Neural progenitor cell (in vitro differentiated cells): ENCODE measurements at regions not wholly inside any gene's neighbourhood (a gene's known extent, or its start where the extent isn't known, plus 50 kb on each side); places are given as distances from the start of the nearest gene placed in this dataset.
"Not testable (repeated sequence)": the region's sequence is repeated elsewhere in the genome, so short reads cannot be mapped to it uniquely, and the experiment has no call there.

ENCODE experiments used
- DNase-seq: peaks from one replicate; pipeline ENCODE4 v3.0.0-alpha.2; 2016; ENCODE audit warnings: low spot score
- H2AFZ ChIP-seq: fragments of 200-600 bp; sonication (generic); replicated peaks from 2 replicates; pipeline ENCODE4 v1.6.1; 2016; ENCODE audit warnings: antibody characterized with exemption
- H3F3A ChIP-seq: fragments of 200-600 bp; sonication (generic); 2 replicates; pipeline ENCODE4 v1.6.1; 2016; ENCODE audit warnings: antibody characterized with exemption, low read depth
- H3K27ac ChIP-seq: fragments of 200-600 bp; sonication (generic); 2 replicates; pipeline ENCODE4 v1.5.1; 2016; ENCODE audit warnings: mild to moderate bottlenecking
- H3K27me3 ChIP-seq: fragments of 200-600 bp; sonication (generic); 2 replicates; pipeline ENCODE4 v1.6.1; 2016; ENCODE audit warnings: mild to moderate bottlenecking, moderate library complexity
- H3K36me3 ChIP-seq: fragments of 200-600 bp; sonication (generic); 2 replicates; pipeline ENCODE4 v1.5.1; 2016
- H3K4me1 ChIP-seq: fragments of 200-600 bp; sonication (generic); 2 replicates; pipeline ENCODE4 v1.6.1; 2016; ENCODE audit warnings: mixed run types
- H3K4me2 ChIP-seq: fragments of 200-600 bp; sonication (generic); 2 replicates; pipeline ENCODE4 v1.6.1; 2016
- H3K4me3 ChIP-seq: fragments of 200-600 bp; sonication (generic); 2 replicates; pipeline ENCODE4 v1.5.1; 2016
- H3K79me2 ChIP-seq: fragments of 200-600 bp; sonication (generic); 2 replicates; pipeline ENCODE4 v1.6.1; 2016; ENCODE audit warnings: low read depth
- H3K9ac ChIP-seq: fragments of 200-600 bp; sonication (generic); 2 replicates; pipeline ENCODE4 v1.6.1; 2016
- H3K9me3 ChIP-seq: fragments of 200-600 bp; sonication (generic); 2 replicates; pipeline ENCODE4 v1.5.1; 2016; ENCODE audit warnings: low read depth
- H4K20me1 ChIP-seq: fragments of 200-600 bp; sonication (generic); 2 replicates; pipeline ENCODE4 v1.6.1; 2016; ENCODE audit warnings: low read depth
- H3K27ac Mint-ChIP-seq: 3 replicates; pipeline ENCODE4 v1.8.0; 2021; ENCODE audit warnings: mixed read lengths
- H3K27me3 Mint-ChIP-seq: 2 replicates; pipeline ENCODE4 v1.8.0; 2022; ENCODE audit warnings: low read depth, mild to moderate bottlenecking, inconsistent platforms, moderate library complexity, mixed read lengths; ENCODE audit not compliant: insufficient read depth
- H3K36me3 Mint-ChIP-seq: 3 replicates; pipeline ENCODE4 v1.8.0; 2021; ENCODE audit warnings: mixed read lengths
- H3K4me1 Mint-ChIP-seq: 3 replicates; pipeline ENCODE4 v1.8.0; 2021; ENCODE audit warnings: mixed read lengths
- H3K4me3 Mint-ChIP-seq: 3 replicates; pipeline ENCODE4 v1.8.0; 2021; ENCODE audit warnings: mild to moderate bottlenecking, moderate library complexity, mixed read lengths
- H3K9me3 Mint-ChIP-seq: 3 replicates; pipeline ENCODE4 v1.8.0; 2020; ENCODE audit warnings: mixed read lengths
- EZH2 ChIP-seq: fragments of 200-600 bp; sonication (generic); IDR thresholded peaks from 2 replicates; pipeline ENCODE4 v1.6.1; 2017; ENCODE audit warnings: antibody characterized with exemption, mild to moderate bottlenecking, moderate library complexity
- EZH2phosphoT487 ChIP-seq: fragments of 200-600 bp; sonication (generic); IDR thresholded peaks from 2 replicates; pipeline ENCODE4 v1.6.1; 2017; ENCODE audit warnings: antibody characterized with exemption
- TF ChIP-seq, protein P1 (sequence below): fragments of 200-600 bp; sonication (generic); IDR thresholded peaks from 2 replicates; pipeline ENCODE4 v1.5.1; 2017; ENCODE audit warnings: antibody characterized with exemption, mild to moderate bottlenecking

DNA sequence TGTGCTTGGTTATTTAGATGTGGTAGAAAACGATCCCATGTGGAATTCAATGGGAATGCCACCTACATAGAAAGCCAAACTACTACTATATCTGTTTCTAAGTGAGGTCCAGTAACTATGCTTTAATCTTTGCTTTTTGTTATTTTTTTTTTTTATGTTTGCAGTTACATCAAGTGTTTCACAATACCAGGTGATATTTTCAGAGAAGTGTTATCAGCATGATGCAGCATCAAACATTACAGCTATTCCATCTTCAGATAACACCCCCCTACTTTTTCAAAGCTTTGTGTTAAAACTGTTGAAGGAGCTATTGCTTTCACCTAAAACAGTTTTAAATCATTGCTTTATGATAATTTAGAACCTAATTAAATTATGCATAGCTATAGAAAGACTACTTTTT is 163.8 kb upstream of the SLC16A7 start:
- Histone ChIP-seq H3K4me3 (no peak overlapping the region), H3K27ac (no peak overlapping the region), H4K20me1 (no peaks in the 10 kb centered on the region), H3F3A (no peaks in the 10 kb centered on the region), H2AFZ (no peak overlapping the region), H3K79me2 (no peaks in the 10 kb centered on the region), H3K9ac (no peak overlapping the region), H3K9me3 (no peaks in the 10 kb centered on the region), H3K27me3 (no peaks in the 10 kb centered on the region), H3K4me1 (no peaks in the 10 kb centered on the region), H3K36me3 (no peaks in the 10 kb centered on the region), H3K4me2 (no peak overlapping the region)
- Mint-ChIP-seq H3K27ac (no peak overlapping the region), H3K36me3 (no peaks in the 10 kb centered on the region), H3K9me3 (no peaks in the 10 kb centered on the region), H3K27me3 (no peaks in the 10 kb centered on the region), H3K4me1 (peaks cover 33% of the 10 kb centered on the region), H3K4me3 (no peak overlapping the region)
- no peak for DNase-seq
- TF ChIP-seq EZH2 (no peak), EZH2phosphoT487 (no peak)
- TF ChIP-seq, protein P1, sequence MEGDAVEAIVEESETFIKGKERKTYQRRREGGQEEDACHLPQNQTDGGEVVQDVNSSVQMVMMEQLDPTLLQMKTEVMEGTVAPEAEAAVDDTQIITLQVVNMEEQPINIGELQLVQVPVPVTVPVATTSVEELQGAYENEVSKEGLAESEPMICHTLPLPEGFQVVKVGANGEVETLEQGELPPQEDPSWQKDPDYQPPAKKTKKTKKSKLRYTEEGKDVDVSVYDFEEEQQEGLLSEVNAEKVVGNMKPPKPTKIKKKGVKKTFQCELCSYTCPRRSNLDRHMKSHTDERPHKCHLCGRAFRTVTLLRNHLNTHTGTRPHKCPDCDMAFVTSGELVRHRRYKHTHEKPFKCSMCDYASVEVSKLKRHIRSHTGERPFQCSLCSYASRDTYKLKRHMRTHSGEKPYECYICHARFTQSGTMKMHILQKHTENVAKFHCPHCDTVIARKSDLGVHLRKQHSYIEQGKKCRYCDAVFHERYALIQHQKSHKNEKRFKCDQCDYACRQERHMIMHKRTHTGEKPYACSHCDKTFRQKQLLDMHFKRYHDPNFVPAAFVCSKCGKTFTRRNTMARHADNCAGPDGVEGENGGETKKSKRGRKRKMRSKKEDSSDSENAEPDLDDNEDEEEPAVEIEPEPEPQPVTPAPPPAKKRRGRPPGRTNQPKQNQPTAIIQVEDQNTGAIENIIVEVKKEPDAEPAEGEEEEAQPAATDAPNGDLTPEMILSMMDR, result no peak

DNA sequence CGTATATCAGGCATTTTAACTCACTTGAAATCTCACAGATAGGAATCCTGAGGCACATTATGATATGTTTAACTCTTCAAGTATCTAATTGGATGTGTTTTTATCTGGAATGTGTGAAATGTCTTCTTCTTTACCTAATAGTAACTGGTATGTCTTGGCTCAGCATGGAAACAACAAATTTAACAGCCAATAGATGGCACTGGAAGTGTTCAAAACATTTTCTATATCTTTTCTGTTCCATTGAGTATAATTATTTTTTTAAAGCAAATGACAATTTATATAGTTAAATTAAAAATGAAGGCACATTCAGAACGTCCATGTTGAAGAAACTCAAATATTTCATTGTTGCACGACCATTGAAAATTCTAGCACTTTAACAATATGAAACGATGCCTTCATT is 164.6 kb upstream of the SLC16A7 start:
- H3F3A ChIP-seq, result no peaks in the 10 kb centered on the region
- no peak overlapping the region for H3K4me2 ChIP-seq
- no peak overlapping the region for H2AFZ ChIP-seq
- peaks cover 33% of the 10 kb centered on the region for H3K4me1 Mint-ChIP-seq
- no peaks in the 10 kb centered on the region for H3K4me1 ChIP-seq
- H3K4me3 ChIP-seq, result no peak overlapping the region
- H3K4me3 Mint-ChIP-seq, result no peak overlapping the region
- no peak for DNase-seq
- H3K9me3 ChIP-seq, result no peaks in the 10 kb centered on the region
- TF ChIP-seq EZH2phosphoT487 (no peak), EZH2 (no peak)
- TF ChIP-seq, protein P1, result peak; percentile 30
- H4K20me1 ChIP-seq, result no peaks in the 10 kb centered on the region
- H3K79me2 ChIP-seq, result no peaks in the 10 kb centered on the region
- H3K36me3 Mint-ChIP-seq, result no peaks in the 10 kb centered on the region
- H3K27ac Mint-ChIP-seq, result no peak overlapping the region
- no peaks in the 10 kb centered on the region for H3K27me3 ChIP-seq
- no peaks in the 10 kb centered on the region for H3K9me3 Mint-ChIP-seq
- no peaks in the 10 kb centered on the region for H3K36me3 ChIP-seq
- no peaks in the 10 kb centered on the region for H3K27me3 Mint-ChIP-seq
- H3K27ac ChIP-seq, result no peak overlapping the region
- H3K9ac ChIP-seq, result no peak overlapping the region

DNA sequence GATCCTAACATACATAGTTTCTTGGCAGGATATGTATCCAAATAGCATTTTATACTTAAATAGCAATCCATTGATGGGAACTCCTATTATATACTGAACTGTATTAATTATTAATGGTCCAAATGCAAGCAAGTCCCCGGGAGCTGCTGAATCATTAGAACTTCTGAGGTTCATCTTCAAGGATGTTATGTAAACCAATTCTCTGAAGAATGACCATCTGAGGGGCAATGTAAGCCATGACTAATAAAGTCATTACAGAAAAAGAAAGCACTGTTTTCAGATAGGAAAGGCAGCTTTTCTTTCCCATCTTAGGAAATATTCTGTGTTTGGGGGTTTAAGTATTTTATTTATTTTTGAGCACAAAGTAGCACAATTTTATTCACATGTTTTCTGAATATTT is 166.1 kb upstream of the SLC16A7 start:
- H3K9me3 Mint-ChIP-seq, result no peaks in the 10 kb centered on the region
- Histone ChIP-seq H3K4me3 (no peak overlapping the region), H3K27me3 (no peaks in the 10 kb centered on the region), H3K4me2 (no peak overlapping the region), H3K9me3 (no peaks in the 10 kb centered on the region), H3F3A (no peaks in the 10 kb centered on the region), H3K36me3 (no peaks in the 10 kb centered on the region), H4K20me1 (no peaks in the 10 kb centered on the region), H3K27ac (no peak overlapping the region), H3K9ac (no peak overlapping the region), H2AFZ (no peak overlapping the region), H3K79me2 (no peaks in the 10 kb centered on the region), H3K4me1 (no peaks in the 10 kb centered on the region)
- no peaks in the 10 kb centered on the region for H3K36me3 Mint-ChIP-seq
- no peaks in the 10 kb centered on the region for H3K27me3 Mint-ChIP-seq
- TF ChIP-seq EZH2 (no peak), EZH2phosphoT487 (no peak)
- TF ChIP-seq, protein P1, result no peak
- H3K27ac Mint-ChIP-seq, result no peak overlapping the region
- DNase-seq, result no peak
- H3K4me3 Mint-ChIP-seq, result no peak overlapping the region
- H3K4me1 Mint-ChIP-seq, result peaks cover 33% of the 10 kb centered on the region

DNA sequence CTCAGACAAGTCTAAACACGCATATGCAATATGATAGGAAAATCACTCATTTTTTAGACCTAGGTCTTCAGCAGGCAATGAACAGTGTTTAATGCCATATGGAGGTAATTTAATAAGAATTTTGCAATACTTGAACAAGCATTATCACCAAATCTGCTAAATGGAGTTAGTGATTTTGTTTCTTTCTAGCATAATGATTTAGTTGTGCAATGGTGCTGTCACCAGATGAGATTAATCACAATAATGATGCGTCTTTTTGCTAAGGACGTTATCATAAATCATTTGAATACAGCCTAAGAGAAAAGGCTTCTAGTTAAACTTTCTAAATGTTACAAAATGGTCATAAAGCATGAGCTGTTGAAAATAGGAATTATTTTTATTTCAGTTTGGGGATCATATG is 170.0 kb upstream of the SLC16A7 start:
- Histone ChIP-seq H3K4me2 (no peak overlapping the region), H3K9me3 (no peaks in the 10 kb centered on the region), H3K4me3 (no peak overlapping the region), H4K20me1 (no peaks in the 10 kb centered on the region), H3K79me2 (no peaks in the 10 kb centered on the region), H3K27me3 (no peaks in the 10 kb centered on the region), H3K9ac (no peak overlapping the region), H3F3A (no peaks in the 10 kb centered on the region), H2AFZ (no peak overlapping the region), H3K36me3 (no peaks in the 10 kb centered on the region), H3K27ac (no peak overlapping the region), H3K4me1 (no peaks in the 10 kb centered on the region)
- Mint-ChIP-seq H3K4me3 (no peak overlapping the region), H3K27me3 (no peaks in the 10 kb centered on the region), H3K9me3 (no peaks in the 10 kb centered on the region), H3K27ac (no peak overlapping the region), H3K36me3 (no peaks in the 10 kb centered on the region), H3K4me1 (peaks cover 15% of the 10 kb centered on the region)
- no peak for TF ChIP-seq EZH2phosphoT487
- TF ChIP-seq EZH2, result no peak
- TF ChIP-seq, protein P1, result no peak
- no peak for DNase-seq

DNA sequence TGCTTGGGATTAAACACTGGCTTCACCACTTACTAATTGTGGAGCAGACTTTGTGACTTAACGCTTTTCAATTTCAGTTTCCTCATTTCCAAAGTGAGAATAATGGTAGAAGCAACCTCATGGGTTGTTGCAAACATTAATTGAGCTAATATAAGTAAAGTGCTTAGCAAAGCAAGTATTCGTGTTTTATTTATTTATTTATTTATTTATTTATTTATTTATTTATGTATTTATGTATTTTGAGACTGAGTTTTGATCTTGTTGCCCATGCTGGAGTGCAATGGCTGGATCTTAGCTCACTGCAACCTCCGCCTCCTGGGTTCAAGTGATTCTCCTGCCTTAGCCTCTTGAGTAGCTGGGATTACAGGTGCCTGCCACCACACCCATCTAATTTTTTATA is 171.2 kb upstream of the SLC16A7 start:
- not testable (repeated sequence) for H4K20me1 ChIP-seq, H3F3A ChIP-seq, H3K27me3 Mint-ChIP-seq, H3K4me1 ChIP-seq, H3K4me2 ChIP-seq, H3K9me3 Mint-ChIP-seq, H2AFZ ChIP-seq, H3K4me3 ChIP-seq, H3K4me3 Mint-ChIP-seq, H3K9me3 ChIP-seq, H3K4me1 Mint-ChIP-seq, DNase-seq, H3K9ac ChIP-seq, H3K27ac Mint-ChIP-seq, H3K36me3 ChIP-seq, H3K79me2 ChIP-seq, H3K27me3 ChIP-seq, H3K27ac ChIP-seq, H3K36me3 Mint-ChIP-seq
